Esophagus squamous epithelium (tissue), 4 donors: ENCODE measurements at regions not wholly inside any gene's neighbourhood (a gene's known extent, or its start where the extent isn't known, plus 50 kb on each side); places are given as distances from the start of the nearest gene placed in this dataset.

Source experiments
- POLR2A ChIP-seq, 4 donors: fragments of 450-650 bp; IDR thresholded peaks; one replicate each; pipeline ENCODE4 v1.6.1; 2017; ENCODE audit warnings: antibody characterized with exemption in 4 of 4, mild to moderate bottlenecking in 4 of 4, moderate library complexity in 3 of 4
- TF ChIP-seq, protein P1 (sequence below), 6 experiments: fragments of 450-650 bp in 4 of 6; fragments of 200-600 bp in 2 of 6; sonication (generic) in 2 of 6; IDR thresholded peaks; one replicate each; pipeline ENCODE4 v1.5.1; 2016 to 2019; ENCODE audit warnings: antibody characterized with exemption in 6 of 6, mild to moderate bottlenecking in 4 of 6, moderate library complexity in 4 of 6

DNA sequence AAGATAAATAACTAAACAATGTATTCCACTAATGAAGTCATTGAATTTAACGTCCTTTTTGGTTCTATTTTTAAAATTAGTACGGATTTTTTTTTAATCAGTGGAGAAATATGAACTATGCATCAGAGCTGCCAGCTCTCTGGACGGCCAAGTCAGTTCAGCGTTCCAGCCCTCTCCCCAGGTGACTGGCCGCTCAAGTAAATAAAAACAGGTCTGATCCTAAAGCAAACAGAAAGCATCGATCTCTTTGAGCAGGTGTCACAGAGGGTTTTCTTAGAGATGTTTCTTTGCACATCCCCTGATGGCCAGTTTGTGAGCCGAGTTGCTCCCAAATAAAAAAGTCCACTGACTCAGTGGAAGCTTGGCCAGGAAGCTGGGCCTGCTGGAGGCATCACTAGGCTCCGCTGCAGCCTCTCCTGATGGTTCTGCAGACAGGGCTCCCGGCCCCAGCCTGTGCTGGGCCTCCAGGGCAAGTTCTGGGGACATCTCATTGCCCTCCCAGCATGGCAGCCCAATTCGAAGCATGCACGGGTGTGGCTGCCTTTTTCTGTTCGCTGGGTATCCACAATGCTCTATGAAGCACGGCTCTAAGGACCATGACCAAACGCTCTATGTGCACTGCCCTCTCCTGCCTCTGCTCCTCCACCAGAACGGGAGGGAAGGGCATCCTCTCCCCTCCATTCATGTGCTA is 74.7 kb upstream of the PPP2R2D start:
- TF ChIP-seq, protein P1, sequence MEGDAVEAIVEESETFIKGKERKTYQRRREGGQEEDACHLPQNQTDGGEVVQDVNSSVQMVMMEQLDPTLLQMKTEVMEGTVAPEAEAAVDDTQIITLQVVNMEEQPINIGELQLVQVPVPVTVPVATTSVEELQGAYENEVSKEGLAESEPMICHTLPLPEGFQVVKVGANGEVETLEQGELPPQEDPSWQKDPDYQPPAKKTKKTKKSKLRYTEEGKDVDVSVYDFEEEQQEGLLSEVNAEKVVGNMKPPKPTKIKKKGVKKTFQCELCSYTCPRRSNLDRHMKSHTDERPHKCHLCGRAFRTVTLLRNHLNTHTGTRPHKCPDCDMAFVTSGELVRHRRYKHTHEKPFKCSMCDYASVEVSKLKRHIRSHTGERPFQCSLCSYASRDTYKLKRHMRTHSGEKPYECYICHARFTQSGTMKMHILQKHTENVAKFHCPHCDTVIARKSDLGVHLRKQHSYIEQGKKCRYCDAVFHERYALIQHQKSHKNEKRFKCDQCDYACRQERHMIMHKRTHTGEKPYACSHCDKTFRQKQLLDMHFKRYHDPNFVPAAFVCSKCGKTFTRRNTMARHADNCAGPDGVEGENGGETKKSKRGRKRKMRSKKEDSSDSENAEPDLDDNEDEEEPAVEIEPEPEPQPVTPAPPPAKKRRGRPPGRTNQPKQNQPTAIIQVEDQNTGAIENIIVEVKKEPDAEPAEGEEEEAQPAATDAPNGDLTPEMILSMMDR (IDR thresholded peaks at IDR 0.05): no peak
- no peak for TF ChIP-seq POLR2A (IDR thresholded peaks at IDR 0.05)
